GM12874 (cell line): ENCODE measurements at regions not wholly inside any gene's neighbourhood (a gene's known extent, or its start where the extent isn't known, plus 50 kb on each side); places are given as distances from the start of the nearest gene placed in this dataset.

Experiments
- CTCF ChIP-seq: IDR thresholded peaks from 2 replicates; pipeline ENCODE4 v1.5.1; 2011; ENCODE audit warnings: low read depth, mild to moderate bottlenecking, control low read depth, low read length, moderate library complexity; ENCODE audit not compliant: insufficient read depth

- no peak for TF ChIP-seq CTCF
Observed at GRCh38 chr10:52959810-52960209, 187.2 kb upstream of the MBL2 start.

GRCh38 chr10:52956861-52957260, 184.3 kb upstream of the MBL2 start:
- TF ChIP-seq CTCF: no peak

- TF ChIP-seq CTCF: no peak
Observed at GRCh38 chr10:52956461-52956860, 183.9 kb upstream of the MBL2 start.

- TF ChIP-seq CTCF: no peak
Observed at GRCh38 chr10:52955337-52955736, 182.8 kb upstream of the MBL2 start.

- TF ChIP-seq CTCF: no peak
Observed at GRCh38 chr10:52954407-52954806, 181.8 kb upstream of the MBL2 start.

- no peak for TF ChIP-seq CTCF
Observed at GRCh38 chr10:52952391-52953055, 179.9 kb upstream of the MBL2 start.

- TF ChIP-seq CTCF: peak; percentile 66
Observed at GRCh38 chr10:52951824-52952223, 179.2 kb upstream of the MBL2 start.

- TF ChIP-seq CTCF: 0 out of 2 replicates have a peak, but pooled peaks have one; percentile 1
Observed at GRCh38 chr10:52950578-52950977, 178.0 kb upstream of the MBL2 start.
